ENCODE measurements at regions not wholly inside any gene's neighbourhood (a gene's known extent, or its start where the extent isn't known, plus 50 kb on each side); places are given as distances from the start of the nearest gene placed in this dataset.
"Not testable (repeated sequence)": the region's sequence is repeated elsewhere in the genome, so short reads cannot be mapped to it uniquely, and the experiment has no call there.

DNA sequence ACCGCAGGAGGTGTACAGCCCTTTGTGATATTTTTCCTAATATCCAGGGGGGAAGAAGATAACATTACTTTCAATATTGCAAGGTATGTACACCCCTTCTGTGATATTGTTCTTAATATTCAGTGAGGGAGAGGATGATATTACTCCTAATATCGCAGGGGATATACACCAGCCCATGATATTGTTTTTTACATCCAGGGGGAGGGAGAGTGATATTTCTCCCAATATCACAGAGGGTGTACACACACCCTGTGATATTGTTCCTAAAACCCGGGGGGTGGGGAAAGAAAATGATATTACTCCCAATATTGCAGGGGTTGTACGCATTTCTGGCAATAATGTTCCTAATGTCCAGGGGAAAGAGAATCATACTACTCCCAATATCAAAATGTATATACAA lies 58.0 kb upstream of the SLC25A48 start:
- DNase-seq: no peak

DNA sequence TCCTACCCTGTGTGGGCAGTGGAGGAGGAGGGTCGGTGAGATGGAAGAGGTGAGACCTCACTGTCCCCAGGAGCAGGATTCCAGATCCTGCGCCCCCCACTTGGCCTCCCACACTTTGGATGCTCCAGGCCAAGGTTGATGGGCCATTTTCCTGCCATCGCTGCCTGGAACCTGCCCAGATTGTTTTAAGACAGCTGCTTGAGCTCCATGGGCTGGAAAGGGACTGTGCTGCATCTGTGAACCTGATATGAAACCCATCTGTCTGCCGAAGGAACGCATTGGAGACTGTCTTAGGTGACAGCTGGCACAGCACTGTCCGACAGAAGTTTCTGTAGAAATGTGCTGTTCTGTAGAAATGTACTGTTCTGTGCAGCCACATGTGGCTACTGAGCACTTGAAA lies 72.7 kb upstream of the SLC25A48 start:
- no peak for DNase-seq

GRCh38 chr5:135759149-135759784 lies 75.2 kb upstream of the SLC25A48 start:
- no peak for DNase-seq

DNA sequence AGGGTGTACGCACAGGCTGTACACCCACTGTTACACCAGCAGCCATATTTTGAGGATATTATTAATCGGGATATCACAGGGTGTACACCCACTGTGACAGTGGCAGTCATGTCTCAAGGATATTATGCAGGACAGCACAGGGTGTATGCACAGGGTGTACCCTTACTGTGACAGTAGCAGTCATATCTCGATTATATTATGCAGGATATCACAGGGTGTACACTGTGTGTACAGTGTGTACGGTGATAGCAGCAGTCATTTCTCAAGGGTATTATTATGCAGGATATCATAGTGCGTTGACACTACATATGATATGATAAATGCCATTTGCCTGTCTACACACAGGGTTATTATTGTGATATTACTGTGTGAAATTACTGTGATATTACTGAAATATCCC lies 80.5 kb upstream of the SLC25A48 start:
- no peak for DNase-seq

DNA sequence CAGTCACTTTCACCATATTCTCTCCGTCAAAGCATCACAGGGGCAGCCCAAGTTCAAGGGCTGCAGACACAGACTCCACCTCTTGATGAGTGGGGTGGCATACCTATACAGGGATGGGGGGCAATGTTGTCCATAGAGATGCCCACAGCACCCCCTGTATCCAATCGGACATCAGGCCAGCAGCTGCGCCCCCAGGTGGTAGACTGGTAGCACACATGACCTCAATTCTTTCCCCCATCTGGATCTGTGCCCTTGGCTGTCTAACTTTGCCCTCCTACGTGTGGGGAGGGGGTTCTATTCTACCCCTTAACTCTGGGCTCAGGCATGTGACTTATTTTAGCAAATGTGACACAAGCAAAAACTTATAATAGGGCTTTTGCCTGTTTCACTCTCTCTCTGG lies 84.0 kb upstream of the SLC25A48 start:
- DNase-seq: no peak

DNA sequence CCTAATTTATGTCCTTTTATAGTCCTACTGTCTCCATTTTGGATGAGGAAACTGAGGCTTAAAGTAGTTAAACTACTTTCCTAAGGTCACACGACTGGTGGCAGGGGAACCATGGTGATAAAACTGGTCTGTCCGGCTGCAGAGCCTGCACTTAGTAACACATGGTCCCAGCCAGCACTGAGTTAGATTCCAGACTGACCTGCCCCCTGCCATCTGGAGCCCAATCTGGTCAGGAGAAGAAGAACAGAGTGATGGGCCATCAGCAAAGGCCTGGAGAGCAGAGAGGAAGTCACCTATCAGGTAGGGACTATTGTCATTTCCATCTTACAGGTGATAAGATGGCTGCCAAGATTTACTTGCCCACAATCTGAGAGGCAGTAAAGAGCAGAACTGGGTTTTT lies 86.6 kb upstream of the SLC25A48 start:
- no peak for DNase-seq

- DNase-seq: no peak
Measured at GRCh38 chr5:135745897-135746500, 88.5 kb upstream of the SLC25A48 start.

DNA sequence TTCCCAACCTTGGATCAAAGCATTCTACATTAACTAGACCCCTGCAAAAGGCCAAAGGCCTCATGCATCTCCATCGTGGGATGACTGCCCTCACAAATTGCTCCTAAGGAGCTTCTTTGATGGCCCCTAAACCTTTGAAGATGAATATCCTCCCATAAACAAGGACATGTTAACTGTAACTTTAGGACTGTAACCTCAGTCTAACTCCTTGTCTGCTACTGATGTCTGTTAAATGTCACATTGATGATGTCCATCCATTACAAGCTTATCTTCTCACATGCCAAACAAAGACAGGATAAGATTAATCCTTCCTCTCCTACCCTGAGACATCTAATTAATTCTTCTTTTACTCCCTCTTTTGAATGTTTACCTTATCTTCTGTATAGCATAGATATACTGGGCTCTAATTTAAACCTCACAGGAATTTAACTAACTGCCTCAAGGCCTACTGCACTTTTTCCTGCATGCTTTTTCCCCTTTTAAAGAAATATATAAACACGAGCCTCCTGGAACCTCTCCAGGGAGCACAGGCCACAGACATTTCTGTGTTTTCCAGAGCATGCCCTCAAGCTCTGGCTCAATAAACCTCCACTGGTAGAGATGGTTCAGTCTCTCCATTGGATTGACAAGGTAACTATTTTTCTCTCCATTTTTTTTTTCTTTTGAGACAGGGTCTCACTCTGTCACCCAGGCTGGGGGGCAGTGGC lies 90.6 kb upstream of the SLC25A48 start:
- DNase-seq: no peak

DNA sequence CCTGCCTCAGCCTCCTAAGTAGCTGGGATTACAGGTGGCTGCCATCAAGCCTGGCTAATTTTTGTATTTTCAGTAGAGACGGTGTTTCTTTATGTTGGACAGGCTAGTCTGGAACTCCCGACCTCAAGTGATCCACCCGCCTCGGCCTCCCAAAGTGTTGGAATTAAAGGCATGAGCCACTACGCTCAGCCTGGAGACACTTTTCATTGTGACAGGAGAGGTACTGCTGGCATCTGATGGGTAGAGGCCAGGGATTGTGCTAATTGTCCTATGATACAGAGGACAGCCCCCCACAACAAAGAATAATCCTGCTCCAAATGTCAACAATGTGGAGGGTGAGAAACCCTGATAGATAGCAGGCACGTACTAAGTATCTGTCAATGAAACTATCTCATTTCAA lies 91.3 kb upstream of the SLC25A48 start:
- DNase-seq: no peak

DNA sequence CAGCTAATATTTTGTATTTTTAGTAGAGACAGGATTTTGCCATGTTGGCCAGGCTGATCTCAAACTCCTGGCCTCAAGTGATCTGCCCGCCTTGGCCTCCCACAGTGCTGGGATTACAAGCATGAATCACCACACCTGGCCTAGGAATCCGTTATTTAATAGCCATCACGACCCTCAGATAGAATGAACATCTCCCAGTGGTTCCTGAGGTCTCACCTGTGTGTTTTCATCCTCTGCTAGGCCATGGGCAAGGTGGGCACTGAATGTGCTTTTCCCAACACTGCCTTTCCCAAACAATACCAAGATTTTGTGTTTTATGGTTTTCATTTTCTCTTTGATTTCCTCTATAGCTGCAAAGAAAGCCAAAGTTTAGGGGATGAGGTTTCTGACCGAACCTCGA lies 92.2 kb upstream of the SLC25A48 start:
- DNase-seq: not testable (repeated sequence)

- DNase-seq: no peak
Measured at GRCh38 chr5:135741040-135741439, 93.4 kb upstream of the SLC25A48 start.

DNA sequence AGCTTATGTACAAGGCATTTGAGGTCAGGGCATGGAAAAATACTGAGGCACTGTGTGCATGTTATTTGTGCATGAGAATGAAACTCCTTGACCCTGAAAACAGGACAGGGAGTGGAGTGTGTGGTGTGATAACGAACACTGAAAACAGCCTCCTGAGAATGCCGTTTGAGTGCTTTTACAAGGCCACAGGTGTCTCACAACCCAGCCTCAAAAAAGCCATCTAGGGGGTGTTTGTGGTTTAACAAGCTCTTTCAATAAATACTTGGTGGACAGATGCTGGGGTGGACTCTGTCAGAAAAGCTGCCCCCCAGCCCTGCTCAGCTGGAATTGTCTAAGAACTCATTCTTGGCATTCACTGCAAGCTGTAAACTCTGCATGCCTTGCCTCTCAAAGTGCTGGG lies 94.0 kb upstream of the SLC25A48 start:
- DNase-seq: no peak

GRCh38 chr5:135739383-135739981 lies 95.0 kb upstream of the SLC25A48 start:
- no peak for DNase-seq

DNA sequence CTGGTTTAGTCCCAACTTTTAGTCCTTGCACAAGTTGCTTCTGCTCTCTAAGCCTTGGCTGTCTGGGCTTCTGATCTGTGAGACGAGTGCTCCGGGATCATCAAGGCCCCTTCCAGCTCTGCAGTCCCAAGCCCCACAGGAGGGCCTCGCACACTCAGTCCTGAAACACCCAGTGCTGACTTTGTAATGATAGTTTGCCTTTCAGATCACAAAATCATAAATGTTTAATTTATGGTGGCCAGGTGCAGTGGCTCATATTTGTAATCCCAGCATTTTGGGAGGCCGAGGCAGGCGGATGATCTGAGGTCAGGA lies 95.9 kb upstream of the SLC25A48 start:
- DNase-seq: no peak

DNA sequence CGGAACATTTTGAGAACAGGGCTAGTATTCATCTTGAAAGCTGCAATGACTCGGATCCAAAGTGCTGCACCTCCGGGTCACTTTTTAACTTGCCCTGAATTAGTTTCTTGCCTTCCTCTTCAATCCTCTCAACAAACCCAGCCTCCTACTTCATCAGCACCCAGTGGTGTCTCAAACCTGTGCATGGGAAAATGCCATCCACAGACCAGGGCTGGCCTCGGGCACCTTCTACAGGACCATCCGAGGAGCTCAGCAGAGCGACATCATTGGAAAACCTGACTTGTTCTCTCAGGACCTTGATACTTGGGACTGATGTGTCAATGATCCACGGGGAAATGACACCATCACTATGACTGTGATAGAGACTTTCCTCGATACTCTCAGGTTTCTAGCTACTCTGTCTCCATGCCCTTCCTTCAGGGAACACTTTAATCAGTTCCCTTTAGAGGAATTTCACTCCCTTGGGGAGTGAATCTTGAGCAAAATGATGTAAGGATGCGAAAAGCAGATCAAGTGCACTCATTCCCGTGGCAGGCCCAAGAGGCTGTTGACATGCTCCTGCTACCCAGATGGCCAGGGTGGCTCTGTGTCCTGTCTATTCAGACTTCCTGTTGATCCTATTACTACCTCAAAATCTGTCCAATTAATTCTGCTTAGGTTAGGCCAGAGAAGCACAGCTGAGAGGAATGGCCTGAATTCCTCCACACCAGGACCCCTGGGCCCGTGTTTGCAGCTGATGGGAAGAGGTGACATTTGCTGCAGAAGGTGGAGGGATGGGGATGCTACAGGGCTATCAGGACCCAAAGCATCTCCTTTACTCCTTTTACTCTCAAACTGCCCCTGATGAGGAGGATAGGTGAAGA lies 96.5 kb upstream of the SLC25A48 start:
- DNase-seq: no peak

DNA sequence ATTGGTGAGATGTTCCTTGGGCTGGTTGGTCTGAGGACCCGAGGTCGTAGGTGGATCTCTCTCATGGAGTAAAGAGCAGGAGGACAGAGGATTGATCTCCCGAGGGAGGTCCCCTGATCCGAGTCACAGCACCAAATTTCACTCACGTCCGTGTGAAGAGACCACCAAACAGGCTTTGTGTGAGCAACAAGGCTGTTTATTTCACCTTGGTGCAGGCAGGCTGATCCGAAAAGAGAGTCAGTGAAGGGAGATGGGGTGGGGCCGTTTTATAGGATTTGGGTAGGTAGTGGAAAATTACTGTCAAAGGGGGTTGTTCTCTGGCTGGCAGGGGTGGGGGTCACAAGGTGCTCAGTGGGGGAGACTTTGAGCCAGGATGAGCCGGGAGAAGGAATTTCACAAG lies 97.5 kb upstream of the SLC25A48 start:
- not testable (repeated sequence) for DNase-seq

GRCh38 chr5:135735831-135736230 lies 98.6 kb upstream of the SLC25A48 start:
- DNase-seq: no peak

DNA sequence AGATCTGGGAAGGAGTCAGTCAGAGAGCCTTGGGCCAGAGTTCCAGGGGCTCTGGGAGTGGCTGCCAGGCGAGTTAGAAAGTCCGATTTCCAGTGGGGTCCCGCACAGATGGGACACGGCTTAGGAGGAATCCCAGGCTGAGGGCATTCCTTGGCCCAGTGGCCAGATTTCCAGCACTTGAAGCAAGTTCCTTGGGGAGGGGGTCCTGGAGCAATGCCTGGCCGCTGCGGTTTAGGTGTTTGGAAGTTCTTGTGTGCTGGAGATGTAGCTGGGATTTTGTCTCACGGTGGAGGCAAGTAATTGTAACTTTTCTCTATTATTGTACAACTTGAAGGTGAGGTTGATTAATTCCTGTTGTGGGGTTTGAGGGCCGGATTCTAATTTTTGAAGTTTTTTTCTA lies 99.5 kb upstream of the SLC25A48 start:
- DNase-seq: not testable (repeated sequence)

GRCh38 chr5:135731034-135731433 lies 103.4 kb upstream of the SLC25A48 start:
- not testable (repeated sequence) for DNase-seq

DNA sequence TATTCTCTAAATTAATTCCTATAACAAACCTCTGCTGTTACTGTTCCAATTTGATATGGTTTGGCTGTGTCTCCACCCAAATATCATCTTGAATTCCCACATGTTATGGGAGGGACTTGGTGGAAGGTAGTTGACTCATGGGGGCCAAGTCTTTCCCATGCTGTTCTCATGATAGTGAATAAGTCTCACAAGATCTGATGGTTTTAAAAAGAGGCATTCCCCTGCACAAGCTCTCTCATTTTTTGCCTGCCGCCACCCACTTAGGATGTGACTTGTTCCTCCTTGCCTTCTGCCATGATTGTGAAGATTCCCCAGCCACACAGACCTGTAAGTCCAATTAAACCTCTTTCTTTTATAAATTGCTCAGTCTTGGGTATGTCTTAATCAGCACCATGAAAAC lies 104.3 kb upstream of the SLC25A48 start:
- DNase-seq: not testable (repeated sequence)

- no peak for DNase-seq
Measured at GRCh38 chr5:135729321-135729786, 105.1 kb upstream of the SLC25A48 start.

DNA sequence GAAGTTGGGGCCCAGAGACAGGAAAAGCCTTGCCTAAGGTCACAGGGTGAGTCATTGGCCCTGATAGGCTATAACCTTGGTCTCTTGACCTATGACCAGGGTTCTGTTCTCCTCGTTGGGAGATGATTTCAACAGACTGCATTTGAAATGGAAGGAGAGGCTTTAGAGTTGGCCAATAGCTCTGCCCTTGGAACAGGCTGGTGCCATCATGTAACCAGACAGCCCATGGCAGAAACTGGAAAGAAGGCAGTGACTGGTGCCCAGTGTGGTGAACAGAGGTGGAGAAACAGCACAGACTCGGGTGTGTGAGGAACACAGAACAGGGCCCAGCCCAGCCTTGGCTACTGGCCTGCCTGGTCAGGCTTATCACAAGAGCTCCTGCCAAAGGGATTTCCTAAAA lies 109.8 kb upstream of the SLC25A48 start:
- no peak for DNase-seq

- no peak for DNase-seq
Measured at GRCh38 chr5:135723491-135723890, 111.0 kb upstream of the SLC25A48 start.

Measured in bone marrow (tissue), 2 donors.